OCI-LY3 (cell line): ENCODE measurements at regions not wholly inside any gene's neighbourhood (a gene's known extent, or its start where the extent isn't known, plus 50 kb on each side); places are given as distances from the start of the nearest gene placed in this dataset.

Source experiments
- H2AFZ ChIP-seq: fragments of 200-600, 300-600 bp; shearing (Covaris generic); 2 replicates; pipeline ENCODE4 v1.6.0; 2014; ENCODE audit warnings: antibody characterized with exemption, low read depth, low read length
- H3K27ac ChIP-seq: fragments of 200-600, 300-600 bp; sonication (generic); 2 replicates; pipeline ENCODE4 v1.5.1; 2014; ENCODE audit warnings: mild to moderate bottlenecking, low read length, moderate library complexity, mixed read lengths
- H3K27me3 ChIP-seq: fragments of 200-600, 300-600 bp; sonication (generic); 2 replicates; pipeline ENCODE4 v1.6.1; 2014; ENCODE audit warnings: low read depth, low read length, mixed read lengths
- H3K36me3 ChIP-seq: fragments of 200-600, 300-600 bp; sonication (generic); replicated peaks from 2 replicates; pipeline ENCODE3; 2014; ENCODE audit warnings: low read depth, low read length, mixed read lengths
- H3K4me1 ChIP-seq: fragments of 300-600, 200-600 bp; sonication (generic); 2 replicates; pipeline ENCODE4 v1.6.1; 2014; ENCODE audit warnings: low read length, mixed read lengths
- H3K4me2 ChIP-seq: fragments of 200-600, 300-600 bp; sonication (generic); 2 replicates; pipeline ENCODE4 v1.6.1; 2014; ENCODE audit warnings: low read length, mixed read lengths
- H3K4me3 ChIP-seq: fragments of 300-600, 200-600 bp; sonication (generic); 2 replicates; pipeline ENCODE4 v1.5.1; 2014; ENCODE audit warnings: antibody characterized with exemption, mild to moderate bottlenecking, low read length, moderate library complexity
- H3K79me2 ChIP-seq: fragments of 300-600, 200-600 bp; shearing (Covaris generic); 2 replicates; pipeline ENCODE4 v1.6.1; 2014; ENCODE audit warnings: mild to moderate bottlenecking, low read length, mixed read lengths
- H3K9ac ChIP-seq: fragments of 300-600, 200-600 bp; shearing (Covaris generic); 2 replicates; pipeline ENCODE4 v1.6.0; 2014; ENCODE audit warnings: mild to moderate bottlenecking, low read length, moderate library complexity
- H3K9me3 ChIP-seq: fragments of 200-600, 300-600 bp; shearing (Covaris generic); 2 replicates; pipeline ENCODE4 v1.6.1; 2014; ENCODE audit warnings: low read length, mixed read lengths; ENCODE audit not compliant: insufficient read depth
- H4K20me1 ChIP-seq: fragments of 200-600, 300-600 bp; sonication (generic); 2 replicates; pipeline ENCODE4 v1.6.1; 2016; ENCODE audit warnings: low read length, mixed read lengths; ENCODE audit not compliant: insufficient read depth
- CTCF ChIP-seq: fragments of 200-600, 300-600 bp; sonication (generic); IDR thresholded peaks from 2 replicates; pipeline ENCODE4 v1.5.1; 2014; ENCODE audit warnings: antibody characterized with exemption, low read length, low read depth
- EZH2phosphoT487 ChIP-seq: fragments of 200-600 bp; shearing (Covaris generic); IDR thresholded peaks from 2 replicates; pipeline ENCODE4 v1.6.1; 2018; ENCODE audit warnings: antibody characterized with exemption, mixed run types, low read depth

DNA sequence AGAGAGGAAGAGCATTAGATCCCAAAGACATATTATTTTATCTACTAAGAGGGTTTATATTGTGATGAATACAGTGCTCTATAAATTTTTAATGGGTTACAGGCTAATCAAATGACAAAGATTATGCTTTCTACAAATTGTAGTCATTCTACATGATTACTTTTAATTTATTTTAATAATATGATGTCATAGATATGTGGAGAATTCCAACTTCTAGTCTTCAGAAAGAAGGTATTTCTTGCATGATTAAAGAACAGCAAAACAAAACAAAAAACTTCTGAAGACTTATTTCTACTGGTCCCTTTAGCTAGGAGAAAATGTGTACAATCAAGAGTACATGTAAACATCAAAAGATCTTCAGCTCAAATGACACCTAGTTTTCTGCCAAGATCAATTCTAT lies 71.5 kb upstream of the FOXG1 start:
- Histone ChIP-seq H3K79me2 (no peaks in the 10 kb centered on the region), H3K27ac (no peak overlapping the region), H2AFZ (no peak overlapping the region), H3K4me3 (no peak overlapping the region), H3K9me3 (no peaks in the 10 kb centered on the region), H4K20me1 (no peaks in the 10 kb centered on the region), H3K4me2 (no peak overlapping the region), H3K9ac (no peak overlapping the region), H3K27me3 (no peaks in the 10 kb centered on the region), H3K4me1 (no peaks in the 10 kb centered on the region), H3K36me3 (no peaks in the 10 kb centered on the region)
- no peak for TF ChIP-seq EZH2phosphoT487

DNA sequence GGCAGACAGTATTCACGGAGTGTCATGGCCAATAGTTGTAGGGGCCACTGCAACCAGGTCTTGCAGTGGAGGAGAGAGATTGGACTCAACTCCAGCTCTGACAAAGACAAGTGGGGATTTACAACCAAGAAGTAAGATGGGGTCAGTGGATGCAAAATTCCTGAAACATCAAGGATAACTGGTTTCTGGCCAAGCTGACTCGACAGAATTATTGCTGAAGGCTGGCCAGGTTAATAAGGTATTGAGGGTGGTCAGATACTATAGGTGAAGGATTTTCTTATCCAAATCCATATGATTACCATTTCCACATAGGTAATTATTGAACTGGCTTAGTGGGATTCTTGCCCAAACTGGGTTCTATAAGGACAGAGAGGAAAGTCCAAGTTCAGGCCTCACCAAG lies 64.9 kb upstream of the FOXG1 start:
- Histone ChIP-seq H3K27ac (no peak overlapping the region), H4K20me1 (no peaks in the 10 kb centered on the region), H3K36me3 (no peaks in the 10 kb centered on the region), H2AFZ (no peak overlapping the region), H3K9me3 (no peaks in the 10 kb centered on the region), H3K79me2 (no peaks in the 10 kb centered on the region), H3K27me3 (no peaks in the 10 kb centered on the region), H3K4me2 (no peak overlapping the region), H3K9ac (no peak overlapping the region), H3K4me3 (no peak overlapping the region), H3K4me1 (no peaks in the 10 kb centered on the region)
- no peak for TF ChIP-seq CTCF
- no peak for TF ChIP-seq EZH2phosphoT487

DNA sequence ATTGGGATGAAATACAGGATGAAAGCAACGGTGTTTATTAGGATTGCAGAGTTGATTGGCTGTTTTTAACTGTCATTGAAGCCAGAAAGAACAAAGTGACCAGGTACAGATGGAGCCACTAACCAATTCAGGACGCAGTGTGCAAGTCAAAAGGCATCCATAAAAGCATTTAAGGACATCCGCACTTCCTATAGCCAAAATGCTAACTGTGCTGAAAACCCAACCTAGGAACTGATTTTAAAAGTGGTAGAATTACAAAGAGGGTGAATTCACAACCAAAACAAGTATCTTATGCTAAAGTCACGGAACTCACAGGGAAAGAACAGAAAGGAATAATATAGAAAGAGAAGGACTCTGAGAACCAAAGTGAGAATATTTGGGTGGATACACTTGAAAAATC lies 63.1 kb upstream of the FOXG1 start:
- Histone ChIP-seq H4K20me1 (no peaks in the 10 kb centered on the region), H3K36me3 (no peaks in the 10 kb centered on the region), H2AFZ (no peak overlapping the region), H3K27ac (no peak overlapping the region), H3K4me1 (no peaks in the 10 kb centered on the region), H3K9ac (no peak overlapping the region), H3K9me3 (no peaks in the 10 kb centered on the region), H3K27me3 (no peaks in the 10 kb centered on the region), H3K79me2 (no peaks in the 10 kb centered on the region), H3K4me3 (no peak overlapping the region), H3K4me2 (no peak overlapping the region)
- TF ChIP-seq CTCF: no peak
- no peak for TF ChIP-seq EZH2phosphoT487

- Histone ChIP-seq H3K79me2 (no peaks in the 10 kb centered on the region), H3K4me2 (no peak overlapping the region), H3K36me3 (no peaks in the 10 kb centered on the region), H3K9ac (no peak overlapping the region), H3K9me3 (no peaks in the 10 kb centered on the region), H2AFZ (no peak overlapping the region), H3K27ac (no peak overlapping the region), H3K27me3 (no peaks in the 10 kb centered on the region), H4K20me1 (no peaks in the 10 kb centered on the region), H3K4me1 (no peaks in the 10 kb centered on the region), H3K4me3 (no peak overlapping the region)
- TF ChIP-seq EZH2phosphoT487: no peak
- no peak for TF ChIP-seq CTCF
Observed at GRCh38 chr14:28704153-28704552, 62.4 kb upstream of the FOXG1 start.

DNA sequence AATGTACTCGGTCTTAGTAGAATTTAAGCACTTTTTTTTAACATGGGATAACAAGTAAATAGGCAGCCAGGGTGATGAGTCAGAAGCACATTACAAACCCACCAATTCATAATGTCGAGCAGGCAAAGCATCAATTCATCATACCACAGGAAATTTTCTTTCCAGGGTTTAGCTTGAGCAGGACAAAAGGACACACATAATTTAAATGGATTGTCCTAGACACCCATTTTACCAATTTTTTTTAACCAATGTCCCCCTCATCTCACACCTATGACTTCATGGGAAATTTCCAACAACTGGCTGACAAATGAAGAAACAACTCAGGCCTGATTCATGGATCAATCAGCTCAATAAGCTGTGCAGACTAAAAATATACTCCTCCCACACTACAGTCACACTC lies 58.8 kb upstream of the FOXG1 start:
- H3K79me2 ChIP-seq: no peaks in the 10 kb centered on the region
- TF ChIP-seq EZH2phosphoT487 (no peak), CTCF (no peak)
- H3K4me3 ChIP-seq: no peak overlapping the region
- H3K9me3 ChIP-seq: no peaks in the 10 kb centered on the region
- H3K36me3 ChIP-seq: no peaks in the 10 kb centered on the region
- H4K20me1 ChIP-seq: no peaks in the 10 kb centered on the region
- H3K27me3 ChIP-seq: no peaks in the 10 kb centered on the region
- H3K9ac ChIP-seq: no peak overlapping the region
- H2AFZ ChIP-seq: no peak overlapping the region
- H3K27ac ChIP-seq: no peak overlapping the region
- no peak overlapping the region for H3K4me2 ChIP-seq
- H3K4me1 ChIP-seq: no peaks in the 10 kb centered on the region
